ENCODE measurements at regions not wholly inside any gene's neighbourhood (a gene's known extent, or its start where the extent isn't known, plus 50 kb on each side); places are given as distances from the start of the nearest gene placed in this dataset.

DNA sequence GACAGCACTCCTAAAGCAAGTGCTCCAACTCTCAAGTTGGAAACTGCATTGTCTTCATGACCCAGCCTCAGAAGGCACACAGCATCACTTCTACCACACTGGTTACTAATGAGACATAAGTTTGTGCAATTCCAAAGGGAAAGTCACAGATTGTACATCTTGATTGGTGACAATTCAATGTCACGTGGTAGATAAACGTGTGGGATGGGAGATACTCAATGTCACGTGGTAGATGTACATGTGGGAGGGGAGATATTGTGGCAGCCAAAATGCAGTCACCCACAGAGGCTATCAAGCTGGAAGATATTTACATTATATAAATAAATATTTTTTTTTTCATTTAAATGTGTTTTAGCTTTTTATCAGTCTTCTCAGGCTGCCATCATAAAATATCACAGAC is 393.3 kb downstream of the KIF16B start:
- no peaks in the 10 kb centered on the region for H3K36me3 ChIP-seq
- H3K4me3 ChIP-seq = no peak overlapping the region
- DNase-seq = no peak
- peaks cover 0 to 6% (median 0%) of the 10 kb centered on the region in 4 donors for H3K9me3 ChIP-seq
- no peak for ATAC-seq (ENCODE audit: low FRiP score in 2 of 2)
- no peak for TF ChIP-seq EP300 (IDR thresholded peaks at IDR 0.05)
- H3K27me3 ChIP-seq = no peaks in the 10 kb centered on the region
- no peaks in the 10 kb centered on the region for H3K4me1 ChIP-seq
- no peak overlapping the region for H3K27ac ChIP-seq
- 83 to 86% methylated on average over 3 of the region's 3 CpGs for WGBS, 2 donors

GRCh38 chr20:16179371-16179770 is 393.9 kb downstream of the KIF16B start:
- DNase-seq (no peak), ATAC-seq (ENCODE audit: low FRiP score in 2 of 2) (no peak)
- Histone ChIP-seq H3K27me3 (no peaks in the 10 kb centered on the region), H3K9me3 (peaks cover 0 to 6% (median 0%) of the 10 kb centered on the region in 4 donors), H3K36me3 (no peaks in the 10 kb centered on the region), H3K27ac (no peak overlapping the region), H3K4me1 (no peaks in the 10 kb centered on the region), H3K4me3 (no peak overlapping the region)
- TF ChIP-seq POLR2A (IDR thresholded peaks at IDR 0.05) (no peak), CTCF (IDR thresholded peaks at IDR 0.05) (no peak), POLR2AphosphoS5 (IDR thresholded peaks at IDR 0.05) (no peak), EP300 (IDR thresholded peaks at IDR 0.05) (no peak)
- 27 to 54% methylated on average over 1 of the region's 1 CpG for WGBS, 2 donors

GRCh38 chr20:16178546-16179135 is 394.6 kb downstream of the KIF16B start:
- no peak for DNase-seq
- Histone ChIP-seq H3K27me3 (no peaks in the 10 kb centered on the region), H3K36me3 (no peaks in the 10 kb centered on the region)

GRCh38 chr20:16175322-16175961 is 397.8 kb downstream of the KIF16B start:
- no peak for DNase-seq
- WGBS, 2 donors = 59 to 71% methylated on average over 7 of the region's 7 CpGs

More at GRCh38 chr20:16178546-16179135, 394.6 kb downstream of the KIF16B start:
- Histone ChIP-seq H3K9me3 (peaks cover 0 to 6% (median 0%) of the 10 kb centered on the region in 4 donors), H3K4me3 (no peak overlapping the region), H3K4me1 (no peaks in the 10 kb centered on the region), H3K27ac (no peak overlapping the region)
- 68 to 70% methylated on average over 5 of the region's 5 CpGs for WGBS, 2 donors
- TF ChIP-seq POLR2A (IDR thresholded peaks at IDR 0.05) (no peak), CTCF (IDR thresholded peaks at IDR 0.05) (no peak), EP300 (IDR thresholded peaks at IDR 0.05) (no peak), POLR2AphosphoS5 (IDR thresholded peaks at IDR 0.05) (no peak)
- no peak for ATAC-seq (ENCODE audit: low FRiP score in 2 of 2)

GRCh38 chr20:16174311-16174710 is 398.9 kb downstream of the KIF16B start:
- Histone ChIP-seq H3K27me3 (no peaks in the 10 kb centered on the region), H3K27ac (no peak overlapping the region), H3K4me3 (no peak overlapping the region), H3K36me3 (no peaks in the 10 kb centered on the region), H3K4me1 (no peaks in the 10 kb centered on the region), H3K9me3 (no peaks in the 10 kb centered on the region)
- WGBS, 2 donors = 79 to 81% methylated on average over 2 of the region's 2 CpGs
- DNase-seq (no peak), ATAC-seq (ENCODE audit: low FRiP score in 2 of 2) (no peak)
- TF ChIP-seq POLR2A (IDR thresholded peaks at IDR 0.05) (no peak), POLR2AphosphoS5 (IDR thresholded peaks at IDR 0.05) (no peak), CTCF (IDR thresholded peaks at IDR 0.05) (no peak), EP300 (IDR thresholded peaks at IDR 0.05) (no peak)

More at GRCh38 chr20:16175322-16175961, 397.8 kb downstream of the KIF16B start:
- Histone ChIP-seq H3K27me3 (no peaks in the 10 kb centered on the region), H3K9me3 (peaks cover 0 to 6% (median 0%) of the 10 kb centered on the region in 4 donors), H3K4me1 (no peaks in the 10 kb centered on the region), H3K36me3 (no peaks in the 10 kb centered on the region), H3K27ac (no peak overlapping the region), H3K4me3 (no peak overlapping the region)
- no peak for TF ChIP-seq EP300 (IDR thresholded peaks at IDR 0.05)
- TF ChIP-seq POLR2A (IDR thresholded peaks at IDR 0.05) = no peak
- TF ChIP-seq CTCF (IDR thresholded peaks at IDR 0.05) = no peak
- no peak for TF ChIP-seq POLR2AphosphoS5 (IDR thresholded peaks at IDR 0.05)
- ATAC-seq (ENCODE audit: low FRiP score in 2 of 2) = no peak

All from upper lobe of left lung (tissue), 6 donors.